T-helper 1 cell treated with Interleukin-12 subunit alpha and Interleukin-12 subunit beta and Interleukin-4 antibody, amounts not matched to agents 30 μg/mL and 1 μg/mL, for 36 hours (primary cell): ENCODE measurements at regions not wholly inside any gene's neighbourhood (a gene's known extent, or its start where the extent isn't known, plus 50 kb on each side); places are given as distances from the start of the nearest gene placed in this dataset.
A peak's percentile ranks its signal among the peaks of the same experiment; 100 is the strongest.
"Not testable (repeated sequence)": the region's sequence is repeated elsewhere in the genome, so short reads cannot be mapped to it uniquely, and the experiment has no call there.

Source experiments
- H3K27ac Mint-ChIP-seq: one replicate; pipeline ENCODE4 v1.8.0; 2021; ENCODE audit warnings: mild to moderate bottlenecking, mixed read lengths
- H3K27me3 Mint-ChIP-seq: one replicate; pipeline ENCODE4 v1.8.0; 2021; ENCODE audit warnings: low read depth, mixed read lengths
- H3K36me3 Mint-ChIP-seq: one replicate; pipeline ENCODE4 v1.8.0; 2021; ENCODE audit warnings: low read depth, mixed read lengths
- H3K4me1 Mint-ChIP-seq: one replicate; pipeline ENCODE4 v1.8.0; 2021; ENCODE audit warnings: low read depth, mixed read lengths
- H3K4me3 Mint-ChIP-seq: one replicate; pipeline ENCODE4 v1.8.0; 2021; ENCODE audit warnings: mild to moderate bottlenecking, moderate library complexity, mixed read lengths
- H3K9me3 Mint-ChIP-seq: one replicate; pipeline ENCODE4 v1.8.0; 2021; ENCODE audit warnings: mixed read lengths

- not testable (repeated sequence) for H3K4me1 Mint-ChIP-seq, H3K36me3 Mint-ChIP-seq, H3K9me3 Mint-ChIP-seq, H3K27ac Mint-ChIP-seq, H3K4me3 Mint-ChIP-seq
- H3K27me3 Mint-ChIP-seq, result peaks cover 30% of the 10 kb centered on the region
These were observed 940.7 kb upstream of the DEFB115 start for GRCh38 chr20:30316532-30317299.

GRCh38 chr20:30333744-30334143 lies 923.7 kb upstream of the DEFB115 start:
- H3K9me3 Mint-ChIP-seq, H3K4me1 Mint-ChIP-seq, H3K4me3 Mint-ChIP-seq, H3K27me3 Mint-ChIP-seq, H3K36me3 Mint-ChIP-seq, H3K27ac Mint-ChIP-seq: not testable (repeated sequence)

- H3K27ac Mint-ChIP-seq, H3K4me3 Mint-ChIP-seq, H3K36me3 Mint-ChIP-seq: not testable (repeated sequence)
These were observed 919.9 kb upstream of the DEFB115 start for GRCh38 chr20:30337556-30337955.

GRCh38 chr20:30348932-30349331 lies 908.5 kb upstream of the DEFB115 start:
- H3K27me3 Mint-ChIP-seq, result peaks cover 11% of the 10 kb centered on the region
- H3K9me3 Mint-ChIP-seq, H3K4me1 Mint-ChIP-seq, H3K36me3 Mint-ChIP-seq, H3K4me3 Mint-ChIP-seq, H3K27ac Mint-ChIP-seq: not testable (repeated sequence)

More at GRCh38 chr20:30337556-30337955, 919.9 kb upstream of the DEFB115 start:
- not testable (repeated sequence) for H3K4me1 Mint-ChIP-seq, H3K27me3 Mint-ChIP-seq, H3K9me3 Mint-ChIP-seq

- not testable (repeated sequence) for H3K4me3 Mint-ChIP-seq, H3K36me3 Mint-ChIP-seq, H3K27ac Mint-ChIP-seq, H3K9me3 Mint-ChIP-seq, H3K4me1 Mint-ChIP-seq
- H3K27me3 Mint-ChIP-seq, result peaks cover 20% of the 10 kb centered on the region
These were observed 900.5 kb upstream of the DEFB115 start for GRCh38 chr20:30356854-30357467.

GRCh38 chr20:30361756-30362155 lies 895.7 kb upstream of the DEFB115 start:
- H3K27ac Mint-ChIP-seq, result not testable (repeated sequence)

GRCh38 chr20:30376430-30376766 lies 881.1 kb upstream of the DEFB115 start:
- H3K27me3 Mint-ChIP-seq, result not testable (repeated sequence)
- Mint-ChIP-seq H3K4me1 (peaks cover 24% of the 10 kb centered on the region), H3K36me3 (peaks cover 19% of the 10 kb centered on the region), H3K27ac (peak overlapping the region; percentile 96), H3K4me3 (peak overlapping the region; percentile 91), H3K9me3 (peaks cover 10% of the 10 kb centered on the region)

More at GRCh38 chr20:30361756-30362155, 895.7 kb upstream of the DEFB115 start:
- not testable (repeated sequence) for H3K4me3 Mint-ChIP-seq, H3K27me3 Mint-ChIP-seq, H3K4me1 Mint-ChIP-seq, H3K36me3 Mint-ChIP-seq
- H3K9me3 Mint-ChIP-seq, result peaks cover 21% of the 10 kb centered on the region

GRCh38 chr20:30376767-30377658 lies 880.5 kb upstream of the DEFB115 start:
- peak overlapping the region; percentile 91 for H3K4me3 Mint-ChIP-seq
- peaks cover 10% of the 10 kb centered on the region for H3K9me3 Mint-ChIP-seq
- peaks cover 29% of the 10 kb centered on the region for H3K4me1 Mint-ChIP-seq
- no peaks in the 10 kb centered on the region for H3K27me3 Mint-ChIP-seq
- H3K36me3 Mint-ChIP-seq, result peaks cover 25% of the 10 kb centered on the region
- peak overlapping the region; percentile 96 for H3K27ac Mint-ChIP-seq

GRCh38 chr20:30378317-30378716 lies 879.1 kb upstream of the DEFB115 start:
- Mint-ChIP-seq H3K4me3 (peak overlapping the region; percentile 91), H3K9me3 (peaks cover 10% of the 10 kb centered on the region), H3K27ac (peak overlapping the region; percentile 29), H3K4me1 (peaks cover 32% of the 10 kb centered on the region), H3K36me3 (peaks cover 26% of the 10 kb centered on the region)
- H3K27me3 Mint-ChIP-seq, result not testable (repeated sequence)

- Mint-ChIP-seq H3K4me1 (peaks cover 33% of the 10 kb centered on the region), H3K27ac (peak overlapping the region; percentile 45), H3K9me3 (peaks cover 10% of the 10 kb centered on the region), H3K4me3 (peak overlapping the region; percentile 91), H3K36me3 (peaks cover 26% of the 10 kb centered on the region)
- not testable (repeated sequence) for H3K27me3 Mint-ChIP-seq
These were observed 878.7 kb upstream of the DEFB115 start for GRCh38 chr20:30378721-30379120.

GRCh38 chr20:30384841-30385240 lies 872.6 kb upstream of the DEFB115 start:
- not testable (repeated sequence) for H3K27ac Mint-ChIP-seq, H3K9me3 Mint-ChIP-seq, H3K27me3 Mint-ChIP-seq, H3K4me3 Mint-ChIP-seq
- Mint-ChIP-seq H3K36me3 (peaks cover 36% of the 10 kb centered on the region), H3K4me1 (peaks cover 35% of the 10 kb centered on the region)

GRCh38 chr20:30386099-30386498 lies 871.4 kb upstream of the DEFB115 start:
- H3K27ac Mint-ChIP-seq, result peak overlapping the region; percentile 0
- H3K4me1 Mint-ChIP-seq, result peaks cover 32% of the 10 kb centered on the region
- H3K4me3 Mint-ChIP-seq, result peak overlapping the region; percentile 51
- H3K27me3 Mint-ChIP-seq, H3K9me3 Mint-ChIP-seq: not testable (repeated sequence)
- peaks cover 35% of the 10 kb centered on the region for H3K36me3 Mint-ChIP-seq

GRCh38 chr20:30387823-30388222 lies 869.6 kb upstream of the DEFB115 start:
- not testable (repeated sequence) for H3K9me3 Mint-ChIP-seq, H3K4me3 Mint-ChIP-seq

GRCh38 chr20:30393523-30393922 lies 863.9 kb upstream of the DEFB115 start:
- peaks cover 35% of the 10 kb centered on the region for H3K36me3 Mint-ChIP-seq
- H3K4me3 Mint-ChIP-seq, H3K4me1 Mint-ChIP-seq, H3K27ac Mint-ChIP-seq, H3K27me3 Mint-ChIP-seq, H3K9me3 Mint-ChIP-seq: not testable (repeated sequence)

More at GRCh38 chr20:30387823-30388222, 869.6 kb upstream of the DEFB115 start:
- not testable (repeated sequence) for H3K27ac Mint-ChIP-seq, H3K27me3 Mint-ChIP-seq
- H3K36me3 Mint-ChIP-seq, result peaks cover 30% of the 10 kb centered on the region
- peaks cover 23% of the 10 kb centered on the region for H3K4me1 Mint-ChIP-seq

- Mint-ChIP-seq H3K9me3 (peaks cover 12% of the 10 kb centered on the region), H3K36me3 (peaks cover 44% of the 10 kb centered on the region)
- H3K4me1 Mint-ChIP-seq, H3K4me3 Mint-ChIP-seq, H3K27me3 Mint-ChIP-seq, H3K27ac Mint-ChIP-seq: not testable (repeated sequence)
These were observed 860.4 kb upstream of the DEFB115 start for GRCh38 chr20:30397111-30397510.
